ENCODE measurements at regions not wholly inside any gene's neighbourhood (a gene's known extent, or its start where the extent isn't known, plus 50 kb on each side); places are given as distances from the start of the nearest gene placed in this dataset.

DNA sequence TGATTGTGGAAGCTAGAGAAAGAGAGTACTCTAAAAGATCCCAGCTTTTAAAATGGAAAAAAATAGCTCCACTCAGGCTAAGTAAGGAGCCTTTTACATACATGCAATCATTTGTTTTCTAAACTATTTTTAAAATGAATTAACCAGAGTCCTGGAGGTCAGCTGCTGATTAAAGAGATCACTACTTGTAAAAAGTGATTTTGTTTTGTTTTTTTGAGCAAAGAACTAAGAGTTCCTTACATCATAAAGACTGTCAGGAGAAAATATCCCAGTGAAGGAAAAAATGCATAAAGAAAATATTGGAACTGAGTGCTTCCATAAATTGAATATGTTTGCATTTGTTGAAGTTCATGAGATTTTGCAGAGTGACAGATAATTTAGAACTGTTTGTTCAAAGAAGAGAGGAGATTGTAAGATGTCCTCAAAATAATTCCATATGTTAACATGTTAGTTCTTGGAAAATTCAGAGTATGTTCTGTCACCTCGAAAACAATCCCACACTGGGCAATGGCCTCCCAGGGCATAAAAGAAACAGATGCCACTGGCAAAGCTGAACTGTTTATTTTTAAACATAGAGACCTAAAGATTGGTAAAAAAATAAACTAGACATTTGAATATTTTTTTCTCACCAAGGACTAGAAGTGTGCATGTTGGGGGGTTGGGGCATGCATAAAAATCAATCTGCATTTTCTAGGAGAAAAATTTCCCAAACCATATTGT is 264.7 kb downstream of the NPR3 start:
- CTCF ChIA-PET (ENCODE audit: low intra/inter-chr PET ratio, low total read pairs): no interaction called here
- 0% methylated on average over 1 of the region's 1 CpG for WGBS (ENCODE audit: low lambda C conversion rate)
- ATAC-seq (no peak), DNase-seq (ENCODE audit: low spot score) (no peak), FAIRE-seq (no peak)
- Histone ChIP-seq H3K9ac (ENCODE audit: insufficient read depth, low read depth, low read length) (no peak overlapping the region), H3K36me3 (replicated peaks in 1 of 2; ENCODE audit: control insufficient read depth in 1 of 2, insufficient read depth in 2 of 2, low read length in 2 of 2) (no peaks in the 10 kb centered on the region), H3K4me2 (ENCODE audit: low read depth, low read length) (no peak overlapping the region), H3K27me3 (ENCODE audit: control insufficient read depth in 1 of 2, insufficient read depth in 2 of 2, low read length in 2 of 2) (no peaks in the 10 kb centered on the region), H3K79me2 (ENCODE audit: insufficient read depth, low read length) (no peaks in the 10 kb centered on the region), H3K27ac (ENCODE audit: extremely low read length, insufficient read depth, low read length) (no peak overlapping the region), H3K4me3 (replicated peaks in 1 of 3; ENCODE audit: insufficient read depth in 1 of 3, low read depth in 2 of 3, low read length in 3 of 3) (no peak overlapping the region), H3K4me1 (ENCODE audit: insufficient read depth, low read length) (no peaks in the 10 kb centered on the region), H2AFZ (ENCODE audit: low read length) (no peak overlapping the region), H4K20me1 (ENCODE audit: insufficient read depth, low read length) (no peaks in the 10 kb centered on the region), H3K9me3 (ENCODE audit: low read length) (no peaks in the 10 kb centered on the region)
- intact Hi-C loops (cut with micrococcal nuclease; ENCODE audit: unreplicated experiment) (no loop called here), in situ Hi-C loops (cut with HindIII; ENCODE audit: extremely low pct_ligation_motif_present, low pct_unique_long_range_greater_than_20kb) (no loop called here)
- POLR2A ChIA-PET: no interaction called here
- BruUV-seq (replicated peaks): no TSS peak
- no peak for TF ChIP-seq ZNF878 (CRISPR knock-in tag; IDR thresholded peaks at IDR 0.05)
- no peak for TF ChIP-seq SUZ12 (IDR thresholded peaks at IDR 0.05; ENCODE audit: low read depth, low read length)
- TF ChIP-seq, protein P1, sequence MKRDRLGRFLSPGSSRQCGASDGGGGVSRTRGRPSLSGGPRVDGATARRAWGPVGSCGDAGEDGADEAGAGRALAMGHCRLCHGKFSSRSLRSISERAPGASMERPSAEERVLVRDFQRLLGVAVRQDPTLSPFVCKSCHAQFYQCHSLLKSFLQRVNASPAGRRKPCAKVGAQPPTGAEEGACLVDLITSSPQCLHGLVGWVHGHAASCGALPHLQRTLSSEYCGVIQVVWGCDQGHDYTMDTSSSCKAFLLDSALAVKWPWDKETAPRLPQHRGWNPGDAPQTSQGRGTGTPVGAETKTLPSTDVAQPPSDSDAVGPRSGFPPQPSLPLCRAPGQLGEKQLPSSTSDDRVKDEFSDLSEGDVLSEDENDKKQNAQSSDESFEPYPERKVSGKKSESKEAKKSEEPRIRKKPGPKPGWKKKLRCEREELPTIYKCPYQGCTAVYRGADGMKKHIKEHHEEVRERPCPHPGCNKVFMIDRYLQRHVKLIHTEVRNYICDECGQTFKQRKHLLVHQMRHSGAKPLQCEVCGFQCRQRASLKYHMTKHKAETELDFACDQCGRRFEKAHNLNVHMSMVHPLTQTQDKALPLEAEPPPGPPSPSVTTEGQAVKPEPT (CRISPR knock-in tag; IDR thresholded peaks at IDR 0.05; ENCODE audit: low read depth): no peak
- TF ChIP-seq TCF7L2 (IDR thresholded peaks at IDR 0.05; ENCODE audit: low read depth, low read length): no peak
- no peak for TF ChIP-seq HOXA9 (CRISPR knock-in tag; IDR thresholded peaks at IDR 0.05; ENCODE audit: borderline replicate concordance)
- TF ChIP-seq ZNF773 (CRISPR knock-in tag; IDR thresholded peaks at IDR 0.05; ENCODE audit: borderline replicate concordance): no peak
- TF ChIP-seq ZC3H4 (CRISPR knock-in tag; IDR thresholded peaks at IDR 0.05; ENCODE audit: borderline replicate concordance): no peak
- TF ChIP-seq ZKSCAN5 (CRISPR knock-in tag; IDR thresholded peaks at IDR 0.05): no peak
- TF ChIP-seq JUND (CRISPR knock-in tag; IDR thresholded peaks at IDR 0.05): no peak
- no peak for TF ChIP-seq RAD21 (CRISPR knock-in tag; IDR thresholded peaks at IDR 0.05)
- no peak for TF ChIP-seq ATF7 (IDR thresholded peaks at IDR 0.05)
- no peak for TF ChIP-seq ATF7 (CRISPR knock-in tag; IDR thresholded peaks at IDR 0.05)
- no peak for TF ChIP-seq NPAS2 (CRISPR knock-in tag; IDR thresholded peaks at IDR 0.05; ENCODE audit: borderline replicate concordance)
- no peak for TF ChIP-seq ZNF260 (CRISPR knock-in tag; IDR thresholded peaks at IDR 0.05; ENCODE audit: borderline replicate concordance, low read depth)
- TF ChIP-seq CENPT (CRISPR knock-in tag; IDR thresholded peaks at IDR 0.05; ENCODE audit: low read depth): no peak
- TF ChIP-seq ZNF451 (CRISPR knock-in tag; IDR thresholded peaks at IDR 0.05): no peak
- no peak for TF ChIP-seq ZNF569 (CRISPR knock-in tag; IDR thresholded peaks at IDR 0.05; ENCODE audit: borderline replicate concordance)
